A549 (cell line): ENCODE measurements at regions not wholly inside any gene's neighbourhood (a gene's known extent, or its start where the extent isn't known, plus 50 kb on each side); places are given as distances from the start of the nearest gene placed in this dataset.

Experiments
- ATAC-seq, 2 experiments: fragments of 200-7000 bp in 1 of 2; fragments of >200 bp in 1 of 2; cut with Nextera tagmentation in 1 of 2; cut with Tn5 transposase in 1 of 2; 3 replicates each; pipeline versions ENCODE4 v1.8.0 to v1.9.1; 2018 to 2020; ENCODE audit warnings: mild to moderate bottlenecking in 1 of 2, moderate library complexity in 1 of 2
- CTCF ChIA-PET: fragments of 300-600 bp; sonication (Branson Sonifier 250); formaldehyde crosslinking; extraction: SDS; loops from one replicate; lab custom pipeline; 2021; ENCODE audit warnings: antibody characterized with exemption, inconsistent platforms; lab: Yijun Ruan, JAX
- POLR2A ChIA-PET: fragments of 350-600 bp; formaldehyde crosslinking; extraction: SDS; loops from one replicate; lab custom pipeline; 2021; ENCODE audit warnings: antibody characterized with exemption, inconsistent platforms; lab: Yijun Ruan, JAX
- DNase-seq, 2 experiments: peaks; one replicate each; pipeline versions ENCODE4 v3.0.0 to v3.0.0-alpha.2; 2011 to 2016; ENCODE audit warnings: low read depth in 1 of 2, low spot score in 1 of 2
- FAIRE-seq: peaks from 2 replicates; lab custom pipeline; 2011; peaks lifted over from hg19 to GRCh38; lab: Jason Lieb, UNC
- H3K27ac ChIP-seq, 2 experiments: fragments of >200 bp; sonication (Bioruptor Twin); formaldehyde crosslinking; 3 replicates each; pipeline ENCODE4 v1.5.1; 2016 to 2017
- H3K4me1 ChIP-seq: fragments of >200 bp; sonication (Bioruptor Twin); formaldehyde crosslinking; 3 replicates; pipeline ENCODE4 v1.6.1; 2016
- H3K4me2 ChIP-seq: fragments of >200 bp; sonication (Bioruptor Twin); formaldehyde crosslinking; 3 replicates; pipeline ENCODE4 v1.6.1; 2016
- H3K4me3 ChIP-seq: fragments of >200 bp; sonication (Bioruptor Twin); formaldehyde crosslinking; 3 replicates; pipeline ENCODE4 v1.5.1; 2016
- H3K9me3 ChIP-seq: fragments of >200 bp; sonication (Bioruptor Twin); formaldehyde crosslinking; 3 replicates; pipeline ENCODE4 v1.6.1; 2016
- BHLHE40 ChIP-seq: IDR thresholded peaks from 2 replicates; pipeline ENCODE4 v1.6.1; 2012; ENCODE audit warnings: low read depth, low read length, inconsistent platforms
- CHD2 ChIP-seq: fragments of 150-350 bp; IDR thresholded peaks from 2 replicates; pipeline ENCODE4 v1.6.1; 2014; ENCODE audit warnings: low read length; ENCODE audit not compliant: partially characterized antibody
- CHD4 ChIP-seq: fragments of 200-600 bp; sonication (generic); IDR thresholded peaks from 2 replicates; pipeline ENCODE4 v1.6.1; 2016; ENCODE audit warnings: antibody characterized with exemption, mild to moderate bottlenecking, borderline replicate concordance
- CTCF ChIP-seq: fragments of >200 bp; sonication (Bioruptor Twin); formaldehyde crosslinking; IDR thresholded peaks from 3 replicates; pipeline ENCODE4 v1.5.1; 2016
- E2F6 ChIP-seq: IDR thresholded peaks from 2 replicates; pipeline ENCODE4 v1.6.1; 2012; ENCODE audit warnings: low read depth, borderline replicate concordance
- EHF ChIP-seq: fragments of 250-450 bp; sonication (Bioruptor Pico); IDR thresholded peaks from 2 replicates; pipeline ENCODE4 v1.5.0; 2020; ENCODE audit warnings: mild to moderate bottlenecking
- EHMT2 ChIP-seq: fragments of 200-600 bp; sonication (generic); IDR thresholded peaks from 2 replicates; pipeline ENCODE4 v1.6.1; 2016; ENCODE audit warnings: antibody characterized with exemption, low read depth, mild to moderate bottlenecking, moderate library complexity
- ESRRA ChIP-seq: fragments of 150-350 bp; IDR thresholded peaks from 2 replicates; pipeline ENCODE4 v1.6.1; 2014; ENCODE audit warnings: mild to moderate bottlenecking, low read length, borderline replicate concordance
- GATA3 ChIP-seq: IDR thresholded peaks from 2 replicates; pipeline ENCODE4 v1.6.1; 2012; ENCODE audit warnings: borderline replicate concordance
- HDAC2 ChIP-seq: fragments of 200-600 bp; sonication (generic); IDR thresholded peaks from 2 replicates; pipeline ENCODE4 v1.6.1; 2016
- HES2 ChIP-seq: fragments of >200 bp; sonication (Bioruptor Twin); formaldehyde crosslinking; IDR thresholded peaks from 2 replicates; pipeline ENCODE4 v1.6.1; 2016
- HOXB13 ChIP-seq: fragments of 250-450 bp; sonication (Bioruptor Pico); IDR thresholded peaks from 2 replicates; pipeline ENCODE4 v1.5.0; 2020; ENCODE audit warnings: low read depth, mild to moderate bottlenecking, moderate library complexity
- JUN ChIP-seq, 2 experiments: fragments of >200 bp; sonication (Bioruptor Twin); formaldehyde crosslinking; IDR thresholded peaks; 2 replicates in 1 of 2; 3 replicates in 1 of 2; pipeline ENCODE4 v1.6.1; 2016 to 2017
- JUNB ChIP-seq: fragments of >200 bp; sonication (Bioruptor Twin); formaldehyde crosslinking; IDR thresholded peaks from 2 replicates; pipeline ENCODE4 v1.6.1; 2016
- MAZ ChIP-seq: fragments of 150-350 bp; IDR thresholded peaks from 2 replicates; pipeline ENCODE4 v1.6.1; 2014; ENCODE audit warnings: antibody characterized with exemption, low read depth, low read length, borderline replicate concordance
- MYC ChIP-seq: IDR thresholded peaks from 2 replicates; pipeline ENCODE4 v1.6.1; 2012; ENCODE audit warnings: mild to moderate bottlenecking, inconsistent platforms, low read length, improper control_type of control experiment, borderline replicate concordance
- NFE2L2 ChIP-seq: fragments of 150-350 bp; conservative IDR thresholded peaks from 2 replicates; pipeline ENCODE4 v1.6.1; 2014; ENCODE audit warnings: low read length
- NPAS2 ChIP-seq: fragments of 250-450 bp; sonication (Bioruptor Pico); IDR thresholded peaks from 2 replicates; pipeline ENCODE4 v1.8.0; 2022; ENCODE audit warnings: mild to moderate bottlenecking, moderate library complexity, borderline replicate concordance
- PBX3 ChIP-seq: IDR thresholded peaks from 2 replicates; pipeline ENCODE4 v1.6.1; 2012
- POLR2AphosphoS2 ChIP-seq: conservative IDR thresholded peaks from 2 replicates; pipeline ENCODE4 v1.6.1; 2012; ENCODE audit warnings: low read length, improper control_type of control experiment, inconsistent platforms
- RCOR1 ChIP-seq: fragments of 150-350 bp; IDR thresholded peaks from 2 replicates; pipeline ENCODE4 v1.6.1; 2014; ENCODE audit warnings: antibody characterized with exemption, low read length, low read depth
- SREBF2 ChIP-seq: fragments of 450-650 bp; IDR thresholded peaks from 2 replicates; pipeline ENCODE4 v1.6.1; 2014; ENCODE audit warnings: mild to moderate bottlenecking, moderate library complexity
- USF2 ChIP-seq: fragments of 450-650 bp; IDR thresholded peaks from 2 replicates; pipeline ENCODE4 v1.6.1; 2014; ENCODE audit warnings: antibody characterized with exemption
- ZNF302 ChIP-seq: fragments of 250-450 bp; sonication (Bioruptor Pico); IDR thresholded peaks from 2 replicates; pipeline ENCODE4 v1.9.0; 2021; ENCODE audit warnings: inconsistent platforms, mild to moderate bottlenecking, moderate library complexity
- WGBS: methylation state at CpG from one replicate; pipeline ENCODE4 v1.1.6; 2017; ENCODE audit errors: missing lambda C conversion rate; 5-methylcytosine and 5-hydroxymethylcytosine counted together

GRCh38 chr15:91789136-91789535, 64.4 kb upstream of the SLCO3A1 start:
- Histone ChIP-seq H3K4me2 (no peak overlapping the region), H3K27ac (no peak overlapping the region), H3K4me3 (no peak overlapping the region), H3K4me1 (no peaks in the 10 kb centered on the region), H3K9me3 (no peaks in the 10 kb centered on the region)
- FAIRE-seq, result no peak
- ATAC-seq, result no peak
- DNase-seq, result no peak
- TF ChIP-seq MYC, result no peak
- TF ChIP-seq CTCF, result no peak
- TF ChIP-seq CHD2, result no peak
- no peak for TF ChIP-seq BHLHE40
- no peak for TF ChIP-seq POLR2AphosphoS2
- TF ChIP-seq GATA3, result no peak
- no peak for TF ChIP-seq USF2
- no peak for TF ChIP-seq JUNB
- TF ChIP-seq HES2, result no peak
- no peak for TF ChIP-seq PBX3
- no peak for TF ChIP-seq CHD4
- TF ChIP-seq JUN (IDR thresholded peaks at IDR 0.05), result no peak
- no peak for TF ChIP-seq E2F6
- no peak for TF ChIP-seq RCOR1
- no peak for TF ChIP-seq HOXB13 (CRISPR knock-in tag)
- TF ChIP-seq SREBF2, result no peak
- no peak for TF ChIP-seq MAZ
- TF ChIP-seq EHMT2, result no peak
- ChIA-PET POLR2A (no interaction called here), CTCF (interaction anchor here (0.6 to 0.8 kb wide), 2 partner anchors 8 to 84 kb away, joined by 3 read pairs; no protein-coding TSS in a partner anchor)
- WGBS, result 27% methylated on average over 5 of the region's 5 CpGs

GRCh38 chr15:91790836-91791235, 62.7 kb upstream of the SLCO3A1 start:
- H3K4me3 ChIP-seq, result no peak overlapping the region
- ATAC-seq, result no peak
- CTCF ChIA-PET, result interaction anchor here (0.6 to 1.3 kb wide), 2 partner anchors 9 to 1156 kb away, joined by 3 read pairs; no protein-coding TSS in a partner anchor
- no peak for TF ChIP-seq NFE2L2
- TF ChIP-seq ZNF302 (CRISPR knock-in tag), result no peak
- TF ChIP-seq BHLHE40, result no peak
- TF ChIP-seq NPAS2 (CRISPR knock-in tag), result no peak
- no peak for TF ChIP-seq ESRRA
- no peak for TF ChIP-seq GATA3
- no peak for TF ChIP-seq EHF (CRISPR knock-in tag)
- no peak for TF ChIP-seq HDAC2
- H3K4me2 ChIP-seq, result no peak overlapping the region
- POLR2A ChIA-PET, result no interaction called here
- FAIRE-seq, result no peak
- H3K4me1 ChIP-seq, result no peaks in the 10 kb centered on the region
- 7% methylated on average over 3 of the region's 3 CpGs for WGBS
- DNase-seq, result no peak
- H3K27ac ChIP-seq, result no peak overlapping the region
- H3K9me3 ChIP-seq, result no peaks in the 10 kb centered on the region
